GM11168 (cell line): ENCODE measurements at regions not wholly inside any gene's neighbourhood (a gene's known extent, or its start where the extent isn't known, plus 50 kb on each side); places are given as distances from the start of the nearest gene placed in this dataset.
"Not testable (repeated sequence)": the region's sequence is repeated elsewhere in the genome, so short reads cannot be mapped to it uniquely, and the experiment has no call there.

Source experiments
- in situ Hi-C: fragments of 300-500 bp; cut with MboI; formaldehyde crosslinking; loops from one replicate; pipeline ENCODE4 v1.12.0; 2022; ENCODE audit warnings: low sequenced_read_pairs; ENCODE audit not compliant: unreplicated experiment

GRCh38 chr6:135604035-135604860 lies 106.7 kb upstream of the AHI1 start:
- in situ Hi-C loops = no loop called here

GRCh38 chr6:135605278-135605790 lies 107.8 kb upstream of the AHI1 start:
- in situ Hi-C loops = no loop called here

GRCh38 chr6:135606392-135606791 lies 108.9 kb upstream of the AHI1 start:
- in situ Hi-C loops = no loop called here

- in situ Hi-C loops = no loop called here
Measured at GRCh38 chr6:135608031-135608430, 110.5 kb upstream of the AHI1 start.

DNA sequence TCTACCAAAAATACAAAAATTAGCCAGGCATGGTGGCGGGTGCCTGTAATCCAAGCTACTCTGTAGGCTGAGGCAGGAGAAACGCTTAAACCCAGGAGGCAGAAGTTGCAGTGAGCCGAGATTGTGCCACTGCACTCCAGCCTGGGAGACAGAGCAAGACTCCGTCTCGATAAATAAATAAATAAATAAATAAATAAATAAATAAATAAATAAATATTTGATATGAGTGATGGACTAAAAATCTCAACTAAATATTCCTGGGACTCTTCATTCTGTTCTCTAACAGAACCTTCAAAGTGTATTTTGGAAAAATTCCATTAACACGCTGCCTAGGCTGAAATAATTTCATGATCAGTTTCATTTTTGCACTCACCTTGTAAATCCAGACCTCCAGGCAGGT lies 112.7 kb upstream of the AHI1 start:
- in situ Hi-C loops = not testable (repeated sequence)

DNA sequence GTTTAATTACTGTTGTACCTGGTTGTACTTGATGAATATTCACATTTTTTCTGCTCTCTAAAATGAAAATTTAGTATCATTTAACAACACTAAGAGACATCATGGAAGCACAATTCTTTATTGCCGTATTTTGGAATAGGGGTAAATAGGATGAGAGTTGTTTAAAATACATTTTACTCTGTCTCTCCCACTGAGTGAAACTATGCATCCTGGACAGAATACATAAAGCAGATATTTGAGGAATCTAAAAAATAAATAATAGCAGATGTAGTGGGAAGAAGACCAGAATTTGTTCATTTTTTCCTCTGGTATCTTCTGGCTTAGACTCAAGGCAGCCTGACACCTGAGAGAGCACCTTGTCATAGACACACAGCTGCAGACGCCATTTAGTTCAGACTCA lies 119.1 kb upstream of the AHI1 start:
- in situ Hi-C loops = no loop called here

- in situ Hi-C loops = no loop called here
Measured at GRCh38 chr6:135617222-135617621, 119.7 kb upstream of the AHI1 start.

GRCh38 chr6:135622081-135622480 lies 124.5 kb upstream of the AHI1 start:
- in situ Hi-C loops = no loop called here

GRCh38 chr6:135623979-135624378 lies 126.4 kb upstream of the AHI1 start:
- in situ Hi-C loops = no loop called here

DNA sequence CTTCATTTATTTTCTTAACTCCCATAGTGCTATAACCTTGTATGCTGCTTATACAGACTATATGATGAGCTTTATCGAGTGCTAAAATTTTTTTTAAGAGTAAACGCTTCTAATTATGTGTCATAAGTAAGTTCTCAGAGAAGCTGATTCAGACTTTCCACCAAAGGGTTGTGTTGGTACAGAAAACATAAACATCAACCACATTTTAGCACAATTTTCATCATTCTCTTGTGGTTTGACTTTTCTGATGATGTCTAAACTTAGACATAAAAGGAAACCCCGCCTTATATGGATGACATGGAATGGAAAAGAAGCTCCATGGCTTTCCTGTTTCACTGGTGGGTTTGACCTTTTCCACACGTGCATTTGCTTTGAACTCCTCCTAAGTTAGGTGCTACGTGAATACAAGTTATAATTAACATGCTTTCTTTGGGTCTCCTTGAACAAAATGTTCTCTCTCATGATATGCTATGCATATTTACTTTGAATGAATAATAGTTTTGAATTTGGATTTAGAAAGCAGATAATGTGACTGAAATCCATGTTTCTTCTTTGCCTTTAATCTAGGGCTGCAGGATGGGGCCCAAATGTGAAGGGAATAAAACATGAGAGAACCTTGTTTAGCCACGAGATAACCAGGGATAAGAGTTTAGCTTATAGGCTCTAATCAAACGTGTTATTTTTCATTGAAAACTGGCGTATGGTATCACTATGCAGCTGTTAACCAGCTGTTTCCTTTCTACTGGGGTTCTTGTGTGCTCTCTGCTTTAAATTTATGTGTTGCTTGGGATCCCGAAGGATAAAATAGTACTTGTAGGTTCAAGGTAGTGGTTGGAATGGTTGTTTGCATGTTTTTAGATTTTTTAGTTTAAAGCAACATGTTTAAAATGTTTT lies 127.1 kb upstream of the AHI1 start:
- in situ Hi-C loops = no loop called here

GRCh38 chr6:135626001-135626400 lies 128.5 kb upstream of the AHI1 start:
- in situ Hi-C loops = not testable (repeated sequence)

DNA sequence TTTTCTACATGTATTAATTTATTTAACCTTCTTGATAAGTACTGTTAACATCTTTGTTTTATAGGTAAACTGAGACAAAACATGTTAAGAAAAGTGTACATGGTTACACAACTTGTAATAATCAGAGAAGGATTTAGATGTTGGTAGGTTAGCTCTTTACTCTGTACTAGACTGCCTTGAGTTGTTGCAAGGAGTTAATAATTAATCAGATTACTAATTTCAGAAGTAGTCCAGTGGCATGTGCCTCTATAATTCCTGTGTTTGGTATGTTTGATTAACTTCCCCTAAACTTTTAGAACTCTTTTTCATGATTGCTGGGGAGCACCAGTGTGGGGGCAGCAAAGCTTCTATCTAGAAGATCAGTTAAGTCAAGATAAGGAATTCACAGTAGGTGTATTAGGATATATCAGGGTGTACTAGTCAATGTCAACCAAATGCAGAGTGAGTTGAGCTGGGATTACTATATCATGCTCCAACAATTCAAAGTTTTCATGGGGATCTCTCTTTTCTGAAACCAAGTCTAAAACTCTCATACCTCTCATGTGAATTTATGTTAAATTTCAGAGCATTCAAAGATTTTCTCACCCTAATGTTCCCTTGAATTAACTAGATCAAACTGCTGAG lies 129.7 kb upstream of the AHI1 start:
- in situ Hi-C loops = no loop called here

GRCh38 chr6:135630789-135631376 lies 133.3 kb upstream of the AHI1 start:
- in situ Hi-C loops = no loop called here

- in situ Hi-C loops = no loop called here
Measured at GRCh38 chr6:135631821-135632220, 134.3 kb upstream of the AHI1 start.

GRCh38 chr6:135633573-135633972 lies 136.0 kb upstream of the AHI1 start:
- in situ Hi-C loops = no loop called here

- in situ Hi-C loops = no loop called here
Measured at GRCh38 chr6:135637701-135638100, 140.2 kb upstream of the AHI1 start.

- in situ Hi-C loops = no loop called here
Measured at GRCh38 chr6:135638108-135638507, 140.6 kb upstream of the AHI1 start.

- in situ Hi-C loops = no loop called here
Measured at GRCh38 chr6:135640048-135640447, 142.5 kb upstream of the AHI1 start.

DNA sequence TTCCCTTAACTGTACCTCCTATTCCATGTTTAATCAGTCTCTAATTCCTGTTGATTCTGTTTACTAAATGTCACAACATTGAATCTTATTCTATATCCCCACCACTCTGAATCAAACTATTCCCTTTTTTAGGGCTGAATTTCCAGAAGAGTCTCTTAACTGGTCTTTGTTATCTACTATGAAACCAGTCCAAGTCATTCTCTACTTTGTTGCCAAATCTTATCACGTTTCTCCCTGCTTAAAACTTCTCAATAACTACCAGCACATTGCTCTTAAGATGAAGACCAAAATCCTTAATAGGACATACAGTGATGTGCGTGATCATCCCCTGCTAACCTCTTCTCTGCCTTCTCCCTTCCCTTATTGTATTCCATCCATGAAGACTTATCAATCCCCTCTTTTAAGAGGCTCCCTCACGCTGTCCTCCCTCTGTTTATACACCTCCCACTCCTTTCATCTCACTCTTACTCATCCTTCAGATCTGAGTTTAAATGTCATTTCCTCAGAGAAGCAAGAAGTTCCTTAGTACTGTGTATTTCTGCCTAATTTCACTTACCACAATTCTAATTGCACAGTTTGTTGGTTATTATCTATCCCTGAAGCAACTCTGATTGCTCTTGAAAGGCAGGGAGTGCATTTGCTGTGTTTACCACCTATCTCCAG lies 143.0 kb upstream of the AHI1 start:
- in situ Hi-C loops = no loop called here

DNA sequence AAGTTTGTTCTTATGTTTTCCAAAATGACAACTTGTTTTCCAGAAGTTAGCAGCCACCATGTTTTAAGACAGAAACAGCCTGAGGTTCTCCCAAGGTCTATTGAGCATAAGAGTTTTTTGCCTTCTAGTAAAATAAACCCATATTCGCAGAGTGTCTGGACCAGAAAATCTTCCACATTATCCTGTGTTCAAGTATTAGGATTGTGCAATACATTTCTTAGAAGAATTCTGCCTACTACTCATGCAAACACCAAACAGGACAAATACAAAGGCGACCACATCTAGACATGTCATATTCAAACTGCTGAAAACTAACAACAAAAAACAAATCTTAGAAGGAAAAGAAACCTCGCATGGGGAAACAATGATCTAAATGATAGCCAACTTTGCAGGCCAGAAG lies 145.4 kb upstream of the AHI1 start:
- in situ Hi-C loops = no loop called here
